ENCODE measurements at regions not wholly inside any gene's neighbourhood (a gene's known extent, or its start where the extent isn't known, plus 50 kb on each side); places are given as distances from the start of the nearest gene placed in this dataset.

- CTCF ChIA-PET, result no interaction called here
Measured at GRCh38 chr18:30361864-30362540, 680.5 kb downstream of the DSC3 start.

GRCh38 chr18:30359521-30359920 lies 683.0 kb downstream of the DSC3 start:
- in situ Hi-C loops (cut with HindIII; ENCODE audit: low pct_unique_long_range_greater_than_20kb, low sequenced_read_pairs), result no loop called here
- ChIA-PET CTCF (no interaction called here), POLR2A (no interaction called here)
- H3K27me3 ChIP-seq (ENCODE audit: control insufficient read depth, insufficient read depth, low read length), result no peaks in the 10 kb centered on the region
- no peak overlapping the region for H3K4me3 ChIP-seq (ENCODE audit: low read depth in 2 of 2, low read length in 2 of 2)
- no peaks in the 10 kb centered on the region for H3K36me3 ChIP-seq (ENCODE audit: control insufficient read depth, insufficient read depth, low read length)
- intact Hi-C loops (cut with micrococcal nuclease; ENCODE audit: unreplicated experiment), result no loop called here
- no peaks in the 10 kb centered on the region for H3K4me1 ChIP-seq (ENCODE audit: control insufficient read depth, insufficient read depth, low read length)
- H3K27ac ChIP-seq (ENCODE audit: low read length), result no peak overlapping the region
- TF ChIP-seq CTCF (IDR thresholded peaks at IDR 0.05), result no peak
- TF ChIP-seq POLR2AphosphoS5 (IDR thresholded peaks at IDR 0.05; ENCODE audit: low read depth, low read length), result no peak
- TF ChIP-seq REST (IDR thresholded peaks at IDR 0.05; ENCODE audit: insufficient read depth in 1 of 2, low read depth in 2 of 2, low read length in 1 of 2), result no peak
- no peak for TF ChIP-seq TCF7L2 (IDR thresholded peaks at IDR 0.05; ENCODE audit: low read depth, low read length)
- TF ChIP-seq SIN3A (IDR thresholded peaks at IDR 0.05; ENCODE audit: borderline replicate concordance, insufficient read depth, low read depth, low read length), result no peak
- no TSS peak for BruUV-seq (replicated peaks)
- no peak for DNase-seq (ENCODE audit: low read depth, low spot score)
- no peaks in the 10 kb centered on the region for H3K9me3 ChIP-seq (ENCODE audit: control insufficient read depth, insufficient read depth, low read depth, low read length)
- ATAC-seq, result no peak

More at GRCh38 chr18:30361864-30362540, 680.5 kb downstream of the DSC3 start:
- no peaks in the 10 kb centered on the region for H3K36me3 ChIP-seq (ENCODE audit: control insufficient read depth, insufficient read depth, low read length)
- H3K27ac ChIP-seq (ENCODE audit: low read length), result no peak overlapping the region
- no peaks in the 10 kb centered on the region for H3K4me1 ChIP-seq (ENCODE audit: control insufficient read depth, insufficient read depth, low read length)
- POLR2A ChIA-PET, result interaction anchor here (0.7 kb wide), 1 partner anchor 98 kb away, joined by 6 read pairs; no protein-coding TSS in a partner anchor
- no peak for DNase-seq (ENCODE audit: low read depth, low spot score)
- intact Hi-C loops (cut with micrococcal nuclease; ENCODE audit: unreplicated experiment), result no loop called here
- no peak overlapping the region for H3K4me3 ChIP-seq (ENCODE audit: low read depth in 2 of 2, low read length in 2 of 2)
- TF ChIP-seq POLR2AphosphoS5 (IDR thresholded peaks at IDR 0.05; ENCODE audit: low read depth, low read length), result no peak
- TF ChIP-seq TCF7L2 (IDR thresholded peaks at IDR 0.05; ENCODE audit: low read depth, low read length), result no peak
- TF ChIP-seq CTCF (IDR thresholded peaks at IDR 0.05), result no peak
- TF ChIP-seq REST (IDR thresholded peaks at IDR 0.05; ENCODE audit: insufficient read depth in 1 of 2, low read depth in 2 of 2, low read length in 1 of 2), result no peak
- TF ChIP-seq SIN3A (IDR thresholded peaks at IDR 0.05; ENCODE audit: borderline replicate concordance, insufficient read depth, low read depth, low read length), result no peak
- H3K9me3 ChIP-seq (ENCODE audit: control insufficient read depth, insufficient read depth, low read depth, low read length), result no peaks in the 10 kb centered on the region
- no peak for ATAC-seq
- in situ Hi-C loops (cut with HindIII; ENCODE audit: low pct_unique_long_range_greater_than_20kb, low sequenced_read_pairs), result no loop called here
- no peaks in the 10 kb centered on the region for H3K27me3 ChIP-seq (ENCODE audit: control insufficient read depth, insufficient read depth, low read length)
- BruUV-seq (replicated peaks), result no TSS peak

Data from Panc1 (cell line).